Spleen (tissue), 11 donors: ENCODE measurements at regions not wholly inside any gene's neighbourhood (a gene's known extent, or its start where the extent isn't known, plus 50 kb on each side); places are given as distances from the start of the nearest gene placed in this dataset.

Source experiments
- DNase-seq: peaks from one replicate; pipeline ENCODE4 v3.0.0-alpha.2; 2020
- H3K27ac ChIP-seq, 8 donors: fragments of 200-600 bp; sonication (generic) in 7 of 8; 1 replicate in 4 of 8; 2 replicates in 4 of 8; pipeline versions ENCODE4 v1.5.0 to v1.8.0; 2016 to 2021; ENCODE audit warnings: inconsistent platforms in 4 of 8, mild to moderate bottlenecking in 4 of 8, moderate library complexity in 1 of 8
- H3K27me3 ChIP-seq, 7 donors: fragments of 200-600 bp; sonication (generic) in 6 of 7; replicated peaks in 1 of 7; 1 replicate in 4 of 7; 2 replicates in 3 of 7; pipeline versions ENCODE4 v1.5.0 to v1.8.0; 2016 to 2021; ENCODE audit warnings: inconsistent platforms in 3 of 7, mild to moderate bottlenecking in 1 of 7
- H3K36me3 ChIP-seq, 6 donors: fragments of 200-600 bp; sonication (generic) in 5 of 6; 1 replicate in 4 of 6; 2 replicates in 2 of 6; pipeline versions ENCODE4 v1.5.0 to v1.8.0; 2016 to 2021; ENCODE audit warnings: inconsistent platforms in 2 of 6
- H3K4me1 ChIP-seq, 6 donors: fragments of 200-600 bp; sonication (generic) in 5 of 6; 1 replicate in 3 of 6; 2 replicates in 3 of 6; pipeline versions ENCODE4 v1.5.0 to v1.8.0; 2016 to 2021; ENCODE audit warnings: inconsistent platforms in 3 of 6
- H3K4me3 ChIP-seq, 8 donors: fragments of 200-600 bp; sonication (generic) in 7 of 8; 1 replicate in 4 of 8; 2 replicates in 4 of 8; pipeline versions ENCODE4 v1.5.0 to v1.8.0; 2016 to 2021; ENCODE audit warnings: inconsistent platforms in 4 of 8, mild to moderate bottlenecking in 4 of 8, moderate library complexity in 2 of 8
- H3K9me3 ChIP-seq, 8 donors: fragments of 200-600 bp; sonication (generic) in 7 of 8; 1 replicate in 4 of 8; 2 replicates in 4 of 8; pipeline versions ENCODE4 v1.5.0 to v1.8.0; 2016 to 2021; ENCODE audit warnings: inconsistent platforms in 4 of 8
- CTCF ChIP-seq, 11 experiments: fragments of 200-600 bp in 7 of 11; fragments of 450-650 bp in 4 of 11; sonication (generic) in 4 of 11; IDR thresholded peaks in 8 of 11; conservative IDR thresholded peaks in 3 of 11; 1 replicate in 7 of 11; 2 replicates in 4 of 11; pipeline versions ENCODE4 v1.4.0 to v1.8.0; 2016 to 2021; ENCODE audit warnings: antibody characterized with exemption in 11 of 11, inconsistent platforms in 4 of 11, mild to moderate bottlenecking in 1 of 11
- POLR2A ChIP-seq, 3 donors: fragments of 450-650 bp; IDR thresholded peaks; one replicate each; pipeline ENCODE4 v1.5.1; 2017; ENCODE audit warnings: antibody characterized with exemption in 3 of 3, mild to moderate bottlenecking in 1 of 3
- POLR2AphosphoS5 ChIP-seq, 3 donors: sonication (generic); formaldehyde crosslinking; IDR thresholded peaks; one replicate each; pipeline ENCODE4 v1.5.1; 2017; ENCODE audit warnings: antibody characterized with exemption in 3 of 3
- WGBS, 5 donors: extraction: QIAGEN DNeasy Blood & Tissue Kit in 3 of 5; methylation state at CpG; one replicate each; pipeline versions ENCODE4 v1.1.5 to v1.1.7; 2013 to 2018; 5-methylcytosine and 5-hydroxymethylcytosine counted together
- intact Hi-C: fragments of 100-400 bp; cut with DNase I; formaldehyde crosslinking; loops from one replicate; pipeline ENCODE4 v1.15.0; 2023; ENCODE audit warnings: low total_unique reads
- donor health status: healthy with polysubstance abuse.
- donor health status: DM: no; HTN: no; CAD: no; lungs with moderate emphysema.
- donor health status: DM: no; HTN: no; CAD: no.
- donor health status: Bipolar disorder and iron deficiency.
- donor health status: healthy.
- donor health status: DM: no; HTN: no; CAD: no.
- donor health status: DM: yes; HTN: yes; CAD: no.

DNA sequence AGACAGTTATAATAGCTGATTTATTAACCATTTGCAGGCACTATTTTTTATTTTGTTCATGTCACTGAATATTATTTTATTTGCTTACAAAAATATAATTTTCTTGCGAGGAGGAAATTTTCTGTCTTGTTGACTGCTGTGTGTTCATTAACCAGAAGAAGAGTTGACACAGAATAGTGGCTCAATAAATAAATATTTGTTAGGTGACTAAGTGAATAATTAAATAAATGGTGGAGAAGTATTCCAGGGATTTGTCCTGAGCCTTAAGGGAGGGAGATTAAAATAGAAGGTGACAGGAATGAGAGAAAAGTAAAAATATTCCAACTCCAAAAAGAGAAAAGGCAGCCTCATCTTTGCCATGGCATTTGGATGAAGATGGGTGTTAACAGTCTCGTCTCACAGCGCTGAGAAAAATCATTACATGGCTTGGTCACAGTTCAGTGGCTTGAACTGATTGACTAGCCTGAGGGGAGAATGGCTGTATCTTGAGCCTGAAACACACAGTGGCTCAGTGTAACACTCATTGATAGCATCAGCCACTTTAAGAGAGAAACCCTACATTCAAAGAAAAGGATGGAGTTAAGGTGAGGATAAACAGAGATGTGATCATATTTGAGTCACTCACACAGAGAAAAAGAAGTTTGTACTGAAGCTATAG, 449.9 kb upstream of the NAALADL2 start:
- H3K9me3 ChIP-seq: no peaks in the 10 kb centered on the region
- intact Hi-C loops: no loop called here
- no peaks in the 10 kb centered on the region for H3K4me1 ChIP-seq
- no peaks in the 10 kb centered on the region for H3K27me3 ChIP-seq
- no peak overlapping the region for H3K4me3 ChIP-seq
- 58 to 91% (median 88%) methylated on average over 3 of the region's 3 CpGs for WGBS, 5 donors
- no peaks in the 10 kb centered on the region for H3K36me3 ChIP-seq
- DNase-seq: no peak
- TF ChIP-seq CTCF (IDR thresholded peaks at IDR 0.05 in 8 of 11, conservative IDR thresholded peaks at IDR 0.05 in 3 of 11) (no peak), POLR2AphosphoS5 (IDR thresholded peaks at IDR 0.05) (no peak), POLR2A (IDR thresholded peaks at IDR 0.05) (no peak)
- no peak overlapping the region for H3K27ac ChIP-seq

GRCh38 chr3:174413062-174413912, 445.8 kb upstream of the NAALADL2 start:
- TF ChIP-seq POLR2A (IDR thresholded peaks at IDR 0.05): no peak
- no peak for TF ChIP-seq CTCF (IDR thresholded peaks at IDR 0.05 in 8 of 11, conservative IDR thresholded peaks at IDR 0.05 in 3 of 11)
- TF ChIP-seq POLR2AphosphoS5 (IDR thresholded peaks at IDR 0.05): no peak
- no peak overlapping the region for H3K27ac ChIP-seq
- no peaks in the 10 kb centered on the region for H3K9me3 ChIP-seq
- no peak for DNase-seq
- no peaks in the 10 kb centered on the region for H3K36me3 ChIP-seq
- intact Hi-C loops: no loop called here
- no peak overlapping the region for H3K4me3 ChIP-seq
- no peaks in the 10 kb centered on the region for H3K4me1 ChIP-seq
- WGBS, 5 donors: 47 to 93% (median 64%) methylated on average over 2 of the region's 2 CpGs
- no peaks in the 10 kb centered on the region for H3K27me3 ChIP-seq

- WGBS, 5 donors: 83 to 100% (median 91%) methylated on average over 1 of the region's 1 CpG
- DNase-seq: no peak
- no peaks in the 10 kb centered on the region for H3K36me3 ChIP-seq
- TF ChIP-seq POLR2A (IDR thresholded peaks at IDR 0.05) (no peak), POLR2AphosphoS5 (IDR thresholded peaks at IDR 0.05) (no peak), CTCF (IDR thresholded peaks at IDR 0.05 in 8 of 11, conservative IDR thresholded peaks at IDR 0.05 in 3 of 11) (no peak)
- no peaks in the 10 kb centered on the region for H3K4me1 ChIP-seq
- no peak overlapping the region for H3K4me3 ChIP-seq
- H3K27ac ChIP-seq: no peak overlapping the region
- intact Hi-C loops: no loop called here
- H3K9me3 ChIP-seq: no peaks in the 10 kb centered on the region
- no peaks in the 10 kb centered on the region for H3K27me3 ChIP-seq
Observed at GRCh38 chr3:174414902-174415301, 444.2 kb upstream of the NAALADL2 start.

GRCh38 chr3:174417573-174417972, 441.6 kb upstream of the NAALADL2 start:
- no peaks in the 10 kb centered on the region for H3K36me3 ChIP-seq
- no peaks in the 10 kb centered on the region for H3K9me3 ChIP-seq
- H3K27ac ChIP-seq: no peak overlapping the region
- 34 to 80% (median 62%) methylated on average over 4 of the region's 4 CpGs for WGBS, 5 donors
- intact Hi-C loops: no loop called here
- no peak overlapping the region for H3K4me3 ChIP-seq
- DNase-seq: no peak
- TF ChIP-seq POLR2AphosphoS5 (IDR thresholded peaks at IDR 0.05): no peak
- no peak for TF ChIP-seq POLR2A (IDR thresholded peaks at IDR 0.05)
- TF ChIP-seq CTCF (IDR thresholded peaks at IDR 0.05 in 8 of 11, conservative IDR thresholded peaks at IDR 0.05 in 3 of 11): no peak
- H3K27me3 ChIP-seq: no peaks in the 10 kb centered on the region
- H3K4me1 ChIP-seq: no peaks in the 10 kb centered on the region
